ENCODE measurements at regions not wholly inside any gene's neighbourhood (a gene's known extent, or its start where the extent isn't known, plus 50 kb on each side); places are given as distances from the start of the nearest gene placed in this dataset.

DNA sequence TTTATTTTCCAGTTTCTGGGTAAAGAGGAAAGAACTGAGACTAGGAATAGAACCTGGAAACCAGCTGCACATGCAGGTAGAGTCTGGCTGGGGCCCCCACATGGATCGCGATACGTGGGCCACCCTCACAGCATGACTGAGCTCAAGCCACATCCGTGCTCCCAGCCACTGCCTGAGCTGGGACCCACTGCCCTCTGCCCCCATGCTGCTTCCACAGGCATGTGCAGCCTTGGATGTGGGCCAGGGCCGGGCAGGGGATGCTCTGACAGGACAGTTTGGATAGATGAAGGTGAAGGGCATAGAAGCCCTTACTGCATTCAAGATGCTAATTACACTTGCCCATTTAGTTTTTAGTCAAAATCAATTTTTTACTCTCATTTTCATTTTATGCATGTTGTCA lies 321.2 kb downstream of the DCDC2C start:
- WGBS (ENCODE audit: low lambda C conversion rate): 48% methylated on average over 5 of the region's 5 CpGs
- peaks cover 0 to 7% of the 10 kb centered on the region in 2 experiments; a peak in 2 of 5 replicates for H3K27me3 ChIP-seq (ENCODE audit: control insufficient read depth in 1 of 2, insufficient read depth in 2 of 2, low read length in 2 of 2)
- FAIRE-seq: no peak
- DNase-seq (ENCODE audit: low spot score): no peak
- no peaks in the 10 kb centered on the region for H3K79me2 ChIP-seq (ENCODE audit: insufficient read depth, low read length)
- BruUV-seq (replicated peaks): no TSS peak
- H3K4me2 ChIP-seq (ENCODE audit: low read depth, low read length): no peak overlapping the region
- H3K4me3 ChIP-seq (replicated peaks in 1 of 3; ENCODE audit: insufficient read depth in 1 of 3, low read depth in 2 of 3, low read length in 3 of 3): no peak overlapping the region
- H3K4me1 ChIP-seq (ENCODE audit: insufficient read depth, low read length): peaks cover 12% of the 10 kb centered on the region
- no peak overlapping the region for H3K9ac ChIP-seq (ENCODE audit: insufficient read depth, low read depth, low read length)
- no peak for ATAC-seq
- in situ Hi-C loops (cut with HindIII; ENCODE audit: extremely low pct_ligation_motif_present, low pct_unique_long_range_greater_than_20kb) (no loop called here), intact Hi-C loops (cut with micrococcal nuclease; ENCODE audit: unreplicated experiment) (no loop called here)
- no peaks in the 10 kb centered on the region for H4K20me1 ChIP-seq (ENCODE audit: insufficient read depth, low read length)
- H3K36me3 ChIP-seq (replicated peaks in 1 of 2; ENCODE audit: control insufficient read depth in 1 of 2, insufficient read depth in 2 of 2, low read length in 2 of 2): no peaks in the 10 kb centered on the region
- H3K9me3 ChIP-seq (ENCODE audit: low read length): peaks cover 1% of the 10 kb centered on the region; the same call in 1 of the 2 replicates
- POLR2A ChIA-PET: no interaction called here
- no peak overlapping the region for H2AFZ ChIP-seq (ENCODE audit: low read length)
- no peak overlapping the region for H3K27ac ChIP-seq (ENCODE audit: extremely low read length, insufficient read depth, low read length)
- CTCF ChIA-PET (ENCODE audit: low intra/inter-chr PET ratio, low total read pairs): no interaction called here
- no peak for TF ChIP-seq BRD4 (CRISPR knock-in tag; IDR thresholded peaks at IDR 0.05)
- no peak for TF ChIP-seq ARNTL (CRISPR knock-in tag; IDR thresholded peaks at IDR 0.05)
- TF ChIP-seq NCOR1 (IDR thresholded peaks at IDR 0.05; ENCODE audit: borderline replicate concordance, low read length): no peak
- TF ChIP-seq, protein P1, sequence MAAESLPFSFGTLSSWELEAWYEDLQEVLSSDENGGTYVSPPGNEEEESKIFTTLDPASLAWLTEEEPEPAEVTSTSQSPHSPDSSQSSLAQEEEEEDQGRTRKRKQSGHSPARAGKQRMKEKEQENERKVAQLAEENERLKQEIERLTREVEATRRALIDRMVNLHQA (CRISPR knock-in tag; IDR thresholded peaks at IDR 0.05): no peak
- TF ChIP-seq, protein P2, sequence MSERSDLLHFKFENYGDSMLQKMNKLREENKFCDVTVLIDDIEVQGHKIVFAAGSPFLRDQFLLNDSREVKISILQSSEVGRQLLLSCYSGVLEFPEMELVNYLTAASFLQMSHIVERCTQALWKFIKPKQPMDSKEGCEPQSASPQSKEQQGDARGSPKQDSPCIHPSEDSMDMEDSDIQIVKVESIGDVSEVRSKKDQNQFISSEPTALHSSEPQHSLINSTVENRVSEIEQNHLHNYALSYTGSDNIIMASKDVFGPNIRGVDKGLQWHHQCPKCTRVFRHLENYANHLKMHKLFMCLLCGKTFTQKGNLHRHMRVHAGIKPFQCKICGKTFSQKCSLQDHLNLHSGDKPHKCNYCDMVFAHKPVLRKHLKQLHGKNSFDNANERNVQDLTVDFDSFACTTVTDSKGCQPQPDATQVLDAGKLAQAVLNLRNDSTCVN (CRISPR knock-in tag; IDR thresholded peaks at IDR 0.05; ENCODE audit: borderline replicate concordance): no peak
- TF ChIP-seq ZNF644 (CRISPR knock-in tag; IDR thresholded peaks at IDR 0.05; ENCODE audit: low read depth): no peak
- no peak for TF ChIP-seq HOXA7 (CRISPR knock-in tag; IDR thresholded peaks at IDR 0.05)
- TF ChIP-seq, protein P3, sequence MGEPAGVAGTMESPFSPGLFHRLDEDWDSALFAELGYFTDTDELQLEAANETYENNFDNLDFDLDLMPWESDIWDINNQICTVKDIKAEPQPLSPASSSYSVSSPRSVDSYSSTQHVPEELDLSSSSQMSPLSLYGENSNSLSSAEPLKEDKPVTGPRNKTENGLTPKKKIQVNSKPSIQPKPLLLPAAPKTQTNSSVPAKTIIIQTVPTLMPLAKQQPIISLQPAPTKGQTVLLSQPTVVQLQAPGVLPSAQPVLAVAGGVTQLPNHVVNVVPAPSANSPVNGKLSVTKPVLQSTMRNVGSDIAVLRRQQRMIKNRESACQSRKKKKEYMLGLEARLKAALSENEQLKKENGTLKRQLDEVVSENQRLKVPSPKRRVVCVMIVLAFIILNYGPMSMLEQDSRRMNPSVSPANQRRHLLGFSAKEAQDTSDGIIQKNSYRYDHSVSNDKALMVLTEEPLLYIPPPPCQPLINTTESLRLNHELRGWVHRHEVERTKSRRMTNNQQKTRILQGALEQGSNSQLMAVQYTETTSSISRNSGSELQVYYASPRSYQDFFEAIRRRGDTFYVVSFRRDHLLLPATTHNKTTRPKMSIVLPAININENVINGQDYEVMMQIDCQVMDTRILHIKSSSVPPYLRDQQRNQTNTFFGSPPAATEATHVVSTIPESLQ (CRISPR knock-in tag; conservative IDR thresholded peaks at IDR 0.05): no peak
- no peak for TF ChIP-seq ZNF451 (CRISPR knock-in tag; IDR thresholded peaks at IDR 0.05)
- TF ChIP-seq, protein P4, sequence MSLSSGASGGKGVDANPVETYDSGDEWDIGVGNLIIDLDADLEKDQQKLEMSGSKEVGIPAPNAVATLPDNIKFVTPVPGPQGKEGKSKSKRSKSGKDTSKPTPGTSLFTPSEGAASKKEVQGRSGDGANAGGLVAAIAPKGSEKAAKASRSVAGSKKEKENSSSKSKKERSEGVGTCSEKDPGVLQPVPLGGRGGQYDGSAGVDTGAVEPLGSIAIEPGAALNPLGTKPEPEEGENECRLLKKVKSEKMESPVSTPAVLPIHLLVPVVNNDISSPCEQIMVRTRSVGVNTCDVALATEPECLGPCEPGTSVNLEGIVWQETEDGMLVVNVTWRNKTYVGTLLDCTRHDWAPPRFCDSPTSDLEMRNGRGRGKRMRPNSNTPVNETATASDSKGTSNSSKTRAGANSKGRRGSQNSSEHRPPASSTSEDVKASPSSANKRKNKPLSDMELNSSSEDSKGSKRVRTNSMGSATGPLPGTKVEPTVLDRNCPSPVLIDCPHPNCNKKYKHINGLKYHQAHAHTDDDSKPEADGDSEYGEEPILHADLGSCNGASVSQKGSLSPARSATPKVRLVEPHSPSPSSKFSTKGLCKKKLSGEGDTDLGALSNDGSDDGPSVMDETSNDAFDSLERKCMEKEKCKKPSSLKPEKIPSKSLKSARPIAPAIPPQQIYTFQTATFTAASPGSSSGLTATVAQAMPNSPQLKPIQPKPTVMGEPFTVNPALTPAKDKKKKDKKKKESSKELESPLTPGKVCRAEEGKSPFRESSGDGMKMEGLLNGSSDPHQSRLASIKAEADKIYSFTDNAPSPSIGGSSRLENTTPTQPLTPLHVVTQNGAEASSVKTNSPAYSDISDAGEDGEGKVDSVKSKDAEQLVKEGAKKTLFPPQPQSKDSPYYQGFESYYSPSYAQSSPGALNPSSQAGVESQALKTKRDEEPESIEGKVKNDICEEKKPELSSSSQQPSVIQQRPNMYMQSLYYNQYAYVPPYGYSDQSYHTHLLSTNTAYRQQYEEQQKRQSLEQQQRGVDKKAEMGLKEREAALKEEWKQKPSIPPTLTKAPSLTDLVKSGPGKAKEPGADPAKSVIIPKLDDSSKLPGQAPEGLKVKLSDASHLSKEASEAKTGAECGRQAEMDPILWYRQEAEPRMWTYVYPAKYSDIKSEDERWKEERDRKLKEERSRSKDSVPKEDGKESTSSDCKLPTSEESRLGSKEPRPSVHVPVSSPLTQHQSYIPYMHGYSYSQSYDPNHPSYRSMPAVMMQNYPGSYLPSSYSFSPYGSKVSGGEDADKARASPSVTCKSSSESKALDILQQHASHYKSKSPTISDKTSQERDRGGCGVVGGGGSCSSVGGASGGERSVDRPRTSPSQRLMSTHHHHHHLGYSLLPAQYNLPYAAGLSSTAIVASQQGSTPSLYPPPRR (CRISPR knock-in tag; IDR thresholded peaks at IDR 0.05; ENCODE audit: borderline replicate concordance): no peak
- no peak for TF ChIP-seq NFE2L2 (IDR thresholded peaks at IDR 0.05; ENCODE audit: low read length)
- TF ChIP-seq MEIS1 (CRISPR knock-in tag; IDR thresholded peaks at IDR 0.05; ENCODE audit: borderline replicate concordance): no peak
- TF ChIP-seq GABPA (IDR thresholded peaks at IDR 0.05; ENCODE audit: low read depth, low read length): no peak
- TF ChIP-seq GABPA (CRISPR knock-in tag; IDR thresholded peaks at IDR 0.05; ENCODE audit: low read depth): no peak
